Left lung (tissue), 4 donors: ENCODE measurements at regions not wholly inside any gene's neighbourhood (a gene's known extent, or its start where the extent isn't known, plus 50 kb on each side); places are given as distances from the start of the nearest gene placed in this dataset.

Experiments used
- ATAC-seq: fragments of 200-7000 bp; cut with Tn5 transposase; one replicate; pipeline ENCODE4 v1.9.1; 2020; ENCODE audit warnings: moderate library complexity
- DNase-seq, 4 donors: peaks; one replicate each; pipeline ENCODE4 v3.0.0-alpha.2; 2013 to 2020
- H3K27ac ChIP-seq, 2 donors: fragments of 200-600 bp; sonication (generic) in 1 of 2; one replicate each; pipeline versions ENCODE4 v1.5.0 to v1.8.0; 2020 to 2021
- H3K27me3 ChIP-seq, 2 donors: fragments of 200-600 bp; sonication (generic) in 1 of 2; one replicate each; pipeline versions ENCODE4 v1.5.0 to v1.8.0; 2020 to 2021
- H3K36me3 ChIP-seq, 2 donors: fragments of 200-600 bp; sonication (generic) in 1 of 2; one replicate each; pipeline versions ENCODE4 v1.5.0 to v1.8.0; 2020 to 2021
- H3K4me1 ChIP-seq, 2 donors: fragments of 200-600 bp; one replicate each; pipeline ENCODE4 v1.8.0; 2021
- H3K4me3 ChIP-seq, 2 donors: fragments of 200-600 bp; sonication (generic) in 1 of 2; one replicate each; pipeline versions ENCODE4 v1.5.0 to v1.8.0; 2020 to 2021; ENCODE audit warnings: mild to moderate bottlenecking in 1 of 2
- H3K9me3 ChIP-seq, 2 donors: fragments of 200-600 bp; sonication (generic) in 1 of 2; one replicate each; pipeline versions ENCODE4 v1.5.0 to v1.8.0; 2020 to 2021
- intact Hi-C, 2 donors: fragments of 100-400 bp; cut with DNase I; formaldehyde crosslinking; loops; one replicate each; pipeline versions ENCODE4 v1.11.2 to v1.14.2; 2022
- TF ChIP-seq, protein P1 (sequence below), 2 donors: fragments of 200-600 bp; sonication (generic) in 1 of 2; IDR thresholded peaks; one replicate each; pipeline versions ENCODE4 v1.5.0 to v1.8.0; 2021; ENCODE audit warnings: antibody characterized with exemption in 2 of 2
- donor health status: DM: no; HTN: yes; CAD: no.
- donor health status: DM: no; HTN: no; CAD: no.

GRCh38 chr15:27656296-27656987 lies 442.7 kb downstream of the OCA2 start:
- Histone ChIP-seq H3K4me1 (no peaks in the 10 kb centered on the region), H3K27ac (no peak overlapping the region), H3K9me3 (peaks cover 0 to 5% of the 10 kb centered on the region in 2 donors), H3K4me3 (no peak overlapping the region), H3K36me3 (no peaks in the 10 kb centered on the region), H3K27me3 (no peaks in the 10 kb centered on the region)
- TF ChIP-seq, protein P1, sequence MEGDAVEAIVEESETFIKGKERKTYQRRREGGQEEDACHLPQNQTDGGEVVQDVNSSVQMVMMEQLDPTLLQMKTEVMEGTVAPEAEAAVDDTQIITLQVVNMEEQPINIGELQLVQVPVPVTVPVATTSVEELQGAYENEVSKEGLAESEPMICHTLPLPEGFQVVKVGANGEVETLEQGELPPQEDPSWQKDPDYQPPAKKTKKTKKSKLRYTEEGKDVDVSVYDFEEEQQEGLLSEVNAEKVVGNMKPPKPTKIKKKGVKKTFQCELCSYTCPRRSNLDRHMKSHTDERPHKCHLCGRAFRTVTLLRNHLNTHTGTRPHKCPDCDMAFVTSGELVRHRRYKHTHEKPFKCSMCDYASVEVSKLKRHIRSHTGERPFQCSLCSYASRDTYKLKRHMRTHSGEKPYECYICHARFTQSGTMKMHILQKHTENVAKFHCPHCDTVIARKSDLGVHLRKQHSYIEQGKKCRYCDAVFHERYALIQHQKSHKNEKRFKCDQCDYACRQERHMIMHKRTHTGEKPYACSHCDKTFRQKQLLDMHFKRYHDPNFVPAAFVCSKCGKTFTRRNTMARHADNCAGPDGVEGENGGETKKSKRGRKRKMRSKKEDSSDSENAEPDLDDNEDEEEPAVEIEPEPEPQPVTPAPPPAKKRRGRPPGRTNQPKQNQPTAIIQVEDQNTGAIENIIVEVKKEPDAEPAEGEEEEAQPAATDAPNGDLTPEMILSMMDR (IDR thresholded peaks at IDR 0.05), result no peak
- ATAC-seq (no peak), DNase-seq (no peak)
- intact Hi-C loops, result no loop called here

GRCh38 chr15:27655056-27655455 lies 444.1 kb downstream of the OCA2 start:
- no peak overlapping the region for H3K4me3 ChIP-seq
- peaks cover 0 to 5% of the 10 kb centered on the region in 2 donors for H3K9me3 ChIP-seq
- intact Hi-C loops, result no loop called here
- TF ChIP-seq, protein P1 (IDR thresholded peaks at IDR 0.05), result no peak
- no peak overlapping the region for H3K27ac ChIP-seq
- H3K4me1 ChIP-seq, result no peaks in the 10 kb centered on the region
- no peaks in the 10 kb centered on the region for H3K27me3 ChIP-seq
- ATAC-seq, result no peak
- no peaks in the 10 kb centered on the region for H3K36me3 ChIP-seq
- DNase-seq, result no peak

DNA sequence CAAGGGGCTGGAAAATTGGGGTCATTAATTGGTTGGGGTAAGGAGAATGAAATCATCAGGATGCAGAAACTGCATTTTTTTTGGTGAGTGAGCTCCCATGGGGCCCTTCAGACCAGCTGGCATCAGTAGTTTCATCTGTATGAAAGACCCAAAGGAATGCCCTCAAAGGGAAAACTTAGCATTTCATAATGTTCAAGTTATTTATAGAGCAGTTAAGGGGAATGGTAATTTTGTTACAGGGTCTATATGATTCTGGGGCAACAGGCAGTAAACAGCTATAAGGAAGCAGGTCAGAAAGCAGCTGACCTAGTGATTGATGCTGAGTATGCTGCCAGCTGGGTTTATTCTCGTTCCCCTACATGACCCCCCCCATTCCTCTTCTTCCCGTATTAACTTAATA lies 448.9 kb downstream of the OCA2 start:
- no peaks in the 10 kb centered on the region for H3K4me1 ChIP-seq

DNA sequence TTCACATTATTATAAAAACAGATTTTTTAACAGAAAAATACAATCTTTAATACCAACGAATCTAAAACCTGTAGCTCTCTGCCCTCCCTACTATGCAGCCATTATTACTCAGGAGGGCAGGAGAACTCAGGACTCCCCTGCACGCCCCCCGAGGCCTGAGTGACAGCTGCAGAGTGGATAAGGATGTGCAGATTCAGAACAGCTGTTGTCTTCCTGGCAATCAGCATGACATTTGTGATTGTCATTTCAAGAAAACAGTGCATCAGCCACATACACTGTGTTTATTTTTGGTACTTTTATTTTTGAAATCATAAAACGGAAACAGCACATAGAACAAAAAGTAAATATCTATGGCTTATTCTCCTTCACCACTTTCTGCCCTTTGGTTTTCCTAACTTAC lies 450.8 kb downstream of the OCA2 start:
- ATAC-seq, result no peak
- no peaks in the 10 kb centered on the region for H3K36me3 ChIP-seq
- DNase-seq, result no peak
- H3K27me3 ChIP-seq, result no peaks in the 10 kb centered on the region
- intact Hi-C loops, result loop anchor here in 1 of 2 donors (10.0 kb wide), 1 partner anchor 54 kb away; no protein-coding TSS in a partner anchor
- peaks cover 0 to 9% of the 10 kb centered on the region in 2 donors for H3K9me3 ChIP-seq
- TF ChIP-seq, protein P1 (IDR thresholded peaks at IDR 0.05), result no peak
- H3K4me3 ChIP-seq, result no peak overlapping the region
- no peaks in the 10 kb centered on the region for H3K4me1 ChIP-seq
- H3K27ac ChIP-seq, result no peak overlapping the region

More for the DNA sequence above, 448.9 kb downstream of the OCA2 start:
- no peak for ATAC-seq
- Histone ChIP-seq H3K27me3 (no peaks in the 10 kb centered on the region), H3K36me3 (no peaks in the 10 kb centered on the region), H3K27ac (no peak overlapping the region), H3K9me3 (no peaks in the 10 kb centered on the region), H3K4me3 (no peak overlapping the region)
- TF ChIP-seq, protein P1 (IDR thresholded peaks at IDR 0.05), result no peak
- intact Hi-C loops, result no loop called here
- DNase-seq, result no peak

- H3K4me1 ChIP-seq, result no peaks in the 10 kb centered on the region
These were observed 452.6 kb downstream of the OCA2 start for GRCh38 chr15:27646531-27646930.

More at GRCh38 chr15:27646531-27646930, 452.6 kb downstream of the OCA2 start:
- Histone ChIP-seq H3K4me3 (no peak overlapping the region), H3K27ac (no peak overlapping the region), H3K36me3 (no peaks in the 10 kb centered on the region), H3K27me3 (no peaks in the 10 kb centered on the region), H3K9me3 (peaks cover 0 to 22% of the 10 kb centered on the region in 2 donors)
- DNase-seq (no peak), ATAC-seq (no peak)
- intact Hi-C loops, result loop anchor here in 1 of 2 donors (10.0 kb wide), 1 partner anchor 52 kb away; no protein-coding TSS in a partner anchor
- TF ChIP-seq, protein P1 (IDR thresholded peaks at IDR 0.05), result no peak
